ENCODE measurements at regions not wholly inside any gene's neighbourhood (a gene's known extent, or its start where the extent isn't known, plus 50 kb on each side); places are given as distances from the start of the nearest gene placed in this dataset.

GRCh38 chr9:13478160-13478559 lies 198.7 kb upstream of the MPDZ start:
- TF ChIP-seq CTCF (IDR thresholded peaks at IDR 0.05; ENCODE audit: low read length) = no peak
- no peak for TF ChIP-seq EZH2phosphoT487 (IDR thresholded peaks at IDR 0.05; ENCODE audit: low read length)
- no peak for TF ChIP-seq EZH2 (optimal IDR thresholded peaks at IDR 0.05; ENCODE audit: low read depth, low read length)
